D721Med (cell line): ENCODE measurements at regions not wholly inside any gene's neighbourhood (a gene's known extent, or its start where the extent isn't known, plus 50 kb on each side); places are given as distances from the start of the nearest gene placed in this dataset.

Experiments used
- DNase-seq: peaks from one replicate; pipeline ENCODE4 v3.0.0; 2011; ENCODE audit warnings: low spot score; ENCODE audit not compliant: insufficient read length
- FAIRE-seq: peaks from 2 replicates; lab custom pipeline; 2011; peaks lifted over from hg19 to GRCh38; lab: Jason Lieb, UNC
- TF ChIP-seq, protein P1 (sequence below): IDR thresholded peaks from 2 replicates; pipeline ENCODE4 v1.5.1; 2012; ENCODE audit warnings: mild to moderate bottlenecking, control low read depth; ENCODE audit not compliant: insufficient read depth; ENCODE audit errors: missing control alignments

DNA sequence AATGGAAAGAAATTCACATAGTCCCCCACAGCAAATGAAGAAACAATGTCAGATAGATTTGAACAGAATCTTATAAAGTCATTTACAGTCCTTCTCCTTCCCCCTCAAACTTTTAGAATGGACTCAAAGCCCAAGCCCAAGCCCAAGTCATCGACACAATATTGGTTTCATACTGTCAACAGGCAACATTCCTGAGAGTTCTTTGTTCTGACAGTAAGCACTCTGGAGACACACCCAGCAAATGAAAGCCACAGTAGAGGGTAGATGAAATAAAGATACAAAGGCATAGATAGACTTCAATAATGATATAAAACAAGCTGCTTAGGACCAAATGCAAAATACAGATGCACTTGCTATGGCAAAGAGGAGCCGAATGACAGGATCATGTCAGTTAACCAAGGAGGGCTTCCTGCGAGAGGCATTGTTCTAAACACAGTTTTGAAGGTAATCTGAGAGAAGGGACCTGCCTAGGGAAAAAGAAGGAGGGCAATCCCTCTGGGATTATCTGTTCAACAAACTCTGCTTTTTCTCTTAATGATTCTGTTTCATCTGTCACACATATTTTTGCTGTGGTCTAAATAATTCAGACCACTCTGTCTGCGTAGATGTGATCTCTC, 97.1 kb upstream of the MAP4K3 start:
- DNase-seq (no peak), FAIRE-seq (no peak)
- TF ChIP-seq, protein P1, sequence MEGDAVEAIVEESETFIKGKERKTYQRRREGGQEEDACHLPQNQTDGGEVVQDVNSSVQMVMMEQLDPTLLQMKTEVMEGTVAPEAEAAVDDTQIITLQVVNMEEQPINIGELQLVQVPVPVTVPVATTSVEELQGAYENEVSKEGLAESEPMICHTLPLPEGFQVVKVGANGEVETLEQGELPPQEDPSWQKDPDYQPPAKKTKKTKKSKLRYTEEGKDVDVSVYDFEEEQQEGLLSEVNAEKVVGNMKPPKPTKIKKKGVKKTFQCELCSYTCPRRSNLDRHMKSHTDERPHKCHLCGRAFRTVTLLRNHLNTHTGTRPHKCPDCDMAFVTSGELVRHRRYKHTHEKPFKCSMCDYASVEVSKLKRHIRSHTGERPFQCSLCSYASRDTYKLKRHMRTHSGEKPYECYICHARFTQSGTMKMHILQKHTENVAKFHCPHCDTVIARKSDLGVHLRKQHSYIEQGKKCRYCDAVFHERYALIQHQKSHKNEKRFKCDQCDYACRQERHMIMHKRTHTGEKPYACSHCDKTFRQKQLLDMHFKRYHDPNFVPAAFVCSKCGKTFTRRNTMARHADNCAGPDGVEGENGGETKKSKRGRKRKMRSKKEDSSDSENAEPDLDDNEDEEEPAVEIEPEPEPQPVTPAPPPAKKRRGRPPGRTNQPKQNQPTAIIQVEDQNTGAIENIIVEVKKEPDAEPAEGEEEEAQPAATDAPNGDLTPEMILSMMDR, result no peak

DNA sequence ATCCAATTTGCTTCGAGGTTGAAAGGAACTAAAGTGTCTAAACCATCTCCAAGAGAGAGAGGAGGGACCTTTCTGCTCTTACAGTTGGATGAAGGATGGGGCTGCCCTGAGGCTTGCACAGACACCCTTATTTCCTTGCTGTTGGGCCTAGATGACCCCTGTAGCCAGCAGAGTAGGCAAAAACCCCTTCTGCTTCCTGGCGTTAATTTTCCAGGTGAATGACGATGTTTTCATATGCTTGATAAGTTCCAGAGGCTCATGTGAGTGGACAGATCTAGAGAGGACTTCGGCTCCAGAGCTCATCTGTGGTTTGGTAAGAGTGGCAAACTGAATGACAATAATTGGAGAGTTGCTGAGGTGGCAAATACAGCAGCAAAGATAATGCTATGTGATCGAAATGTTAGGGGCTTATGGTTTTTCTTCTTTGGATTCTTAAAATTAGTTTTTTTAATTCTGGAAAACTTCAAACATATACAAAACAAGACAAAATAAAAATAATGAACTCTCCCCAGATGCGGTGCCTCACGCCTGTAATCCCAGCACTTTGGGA, 98.6 kb upstream of the MAP4K3 start:
- no peak for DNase-seq

GRCh38 chr2:39537150-39537549, 100.1 kb upstream of the MAP4K3 start:
- FAIRE-seq, result no peak
- no peak for DNase-seq
- TF ChIP-seq, protein P1, result no peak

More for the DNA sequence above, 98.6 kb upstream of the MAP4K3 start:
- FAIRE-seq, result no peak
- TF ChIP-seq, protein P1, result no peak

DNA sequence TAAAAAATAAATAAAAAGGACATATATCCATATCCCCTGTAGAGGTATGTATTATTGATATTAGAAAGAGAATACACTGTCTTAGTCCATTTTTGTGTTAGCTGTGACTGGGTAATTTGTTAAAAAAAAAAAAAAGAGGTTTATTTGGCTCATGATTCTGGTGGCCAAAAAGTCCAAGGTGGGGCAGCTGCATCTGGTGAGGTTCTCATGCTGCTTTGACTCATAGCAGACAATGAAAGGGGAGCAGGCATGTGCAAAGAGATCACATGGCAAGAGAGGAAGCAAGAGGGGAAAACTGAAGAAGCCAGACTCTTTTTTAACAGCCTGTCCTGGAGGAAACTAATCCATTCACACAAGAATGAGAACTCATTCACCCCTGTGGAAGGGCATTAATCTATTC, 101.6 kb upstream of the MAP4K3 start:
- FAIRE-seq, result no peak
- TF ChIP-seq, protein P1, result no peak
- DNase-seq, result no peak

DNA sequence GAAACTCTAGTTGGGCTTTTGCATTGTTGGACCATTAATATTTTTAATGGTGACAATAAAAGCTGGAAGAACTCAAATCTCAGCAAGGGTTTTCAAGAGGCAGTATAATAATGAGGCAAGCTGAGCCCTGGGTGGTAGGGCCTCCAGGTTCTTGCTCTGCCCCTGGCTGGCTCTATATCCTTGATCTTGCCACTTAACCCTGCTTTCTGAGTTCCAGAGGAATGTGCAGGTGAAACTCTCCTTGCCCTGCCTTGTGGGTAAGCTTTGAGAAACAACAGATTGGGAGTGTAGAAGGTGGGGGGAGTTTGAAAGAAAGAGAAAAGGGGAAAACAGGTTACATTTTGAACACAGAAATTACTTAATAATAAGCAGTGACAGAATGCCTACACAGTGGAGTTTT, 103.3 kb upstream of the MAP4K3 start:
- TF ChIP-seq, protein P1, result no peak
- DNase-seq, result no peak
- FAIRE-seq, result no peak

GRCh38 chr2:39541011-39541930, 104.2 kb upstream of the MAP4K3 start:
- TF ChIP-seq, protein P1, result no peak
- no peak for DNase-seq
- no peak for FAIRE-seq

GRCh38 chr2:39542523-39542922, 105.4 kb upstream of the MAP4K3 start:
- DNase-seq (no peak), FAIRE-seq (peak; percentile 35)
- TF ChIP-seq, protein P1, result no peak
